ENCODE measurements at regions not wholly inside any gene's neighbourhood (a gene's known extent, or its start where the extent isn't known, plus 50 kb on each side); places are given as distances from the start of the nearest gene placed in this dataset.
"Not testable (repeated sequence)": the region's sequence is repeated elsewhere in the genome, so short reads cannot be mapped to it uniquely, and the experiment has no call there.

- no peaks in the 10 kb centered on the region for H3K36me3 Mint-ChIP-seq (ENCODE audit: unreplicated experiment)
- TF ChIP-seq CTCF (IDR thresholded peaks at IDR 0.05; ENCODE audit: partially characterized antibody, unreplicated experiment) = no peak
- no peak overlapping the region for H3K27ac Mint-ChIP-seq (ENCODE audit: unreplicated experiment)
- DNase-seq = no peak
- H3K4me3 Mint-ChIP-seq (ENCODE audit: unreplicated experiment) = no peak overlapping the region
- H3K9me3 Mint-ChIP-seq (ENCODE audit: unreplicated experiment) = no peaks in the 10 kb centered on the region
- peaks cover 10% of the 10 kb centered on the region for H3K4me1 Mint-ChIP-seq (ENCODE audit: low read depth, unreplicated experiment)
- no peaks in the 10 kb centered on the region for H3K27me3 Mint-ChIP-seq (ENCODE audit: unreplicated experiment)
Measured at GRCh38 chr2:161070693-161071479, 89.3 kb upstream of the TANK start.

GRCh38 chr2:161072436-161072835, 87.8 kb upstream of the TANK start:
- not testable (repeated sequence) for H3K4me3 Mint-ChIP-seq (ENCODE audit: unreplicated experiment); H3K36me3 Mint-ChIP-seq (ENCODE audit: unreplicated experiment); H3K27me3 Mint-ChIP-seq (ENCODE audit: unreplicated experiment); DNase-seq; H3K4me1 Mint-ChIP-seq (ENCODE audit: low read depth, unreplicated experiment); H3K27ac Mint-ChIP-seq (ENCODE audit: unreplicated experiment); H3K9me3 Mint-ChIP-seq (ENCODE audit: unreplicated experiment)

GRCh38 chr2:161075701-161076100, 84.5 kb upstream of the TANK start:
- no peaks in the 10 kb centered on the region for H3K9me3 Mint-ChIP-seq (ENCODE audit: unreplicated experiment)
- H3K27me3 Mint-ChIP-seq (ENCODE audit: unreplicated experiment) = no peaks in the 10 kb centered on the region
- no peak for TF ChIP-seq CTCF (IDR thresholded peaks at IDR 0.05; ENCODE audit: partially characterized antibody, unreplicated experiment)
- no peaks in the 10 kb centered on the region for H3K36me3 Mint-ChIP-seq (ENCODE audit: unreplicated experiment)
- H3K27ac Mint-ChIP-seq (ENCODE audit: unreplicated experiment) = no peak overlapping the region
- no peak for DNase-seq
- no peak overlapping the region for H3K4me3 Mint-ChIP-seq (ENCODE audit: unreplicated experiment)
- H3K4me1 Mint-ChIP-seq (ENCODE audit: low read depth, unreplicated experiment) = peaks cover 4% of the 10 kb centered on the region

- Mint-ChIP-seq H3K9me3 (ENCODE audit: unreplicated experiment) (no peaks in the 10 kb centered on the region), H3K4me3 (ENCODE audit: unreplicated experiment) (no peak overlapping the region), H3K4me1 (ENCODE audit: low read depth, unreplicated experiment) (peaks cover 4% of the 10 kb centered on the region), H3K27me3 (ENCODE audit: unreplicated experiment) (no peaks in the 10 kb centered on the region), H3K27ac (ENCODE audit: unreplicated experiment) (no peak overlapping the region), H3K36me3 (ENCODE audit: unreplicated experiment) (no peaks in the 10 kb centered on the region)
- DNase-seq = no peak
- TF ChIP-seq CTCF (IDR thresholded peaks at IDR 0.05; ENCODE audit: partially characterized antibody, unreplicated experiment) = no peak
Measured at GRCh38 chr2:161076936-161077335, 83.3 kb upstream of the TANK start.

- TF ChIP-seq CTCF (IDR thresholded peaks at IDR 0.05; ENCODE audit: partially characterized antibody, unreplicated experiment) = no peak
- no peaks in the 10 kb centered on the region for H3K27me3 Mint-ChIP-seq (ENCODE audit: unreplicated experiment)
- H3K4me3 Mint-ChIP-seq (ENCODE audit: unreplicated experiment) = no peak overlapping the region
- H3K36me3 Mint-ChIP-seq (ENCODE audit: unreplicated experiment) = no peaks in the 10 kb centered on the region
- H3K9me3 Mint-ChIP-seq (ENCODE audit: unreplicated experiment) = no peaks in the 10 kb centered on the region
- H3K4me1 Mint-ChIP-seq (ENCODE audit: low read depth, unreplicated experiment) = peaks cover 4% of the 10 kb centered on the region
- H3K27ac Mint-ChIP-seq (ENCODE audit: unreplicated experiment) = no peak overlapping the region
- DNase-seq = no peak
Measured at GRCh38 chr2:161077367-161078210, 82.6 kb upstream of the TANK start.

Measured in glutamatergic neuron (in vitro differentiated cells).